ENCODE measurements at regions not wholly inside any gene's neighbourhood (a gene's known extent, or its start where the extent isn't known, plus 50 kb on each side); places are given as distances from the start of the nearest gene placed in this dataset.

- Histone ChIP-seq H3K4me1 (ENCODE audit: insufficient read depth) (no peaks in the 10 kb centered on the region), H3K4me2 (no peak overlapping the region), H4K20me1 (ENCODE audit: insufficient read depth, poor library complexity, severe bottlenecking) (no peaks in the 10 kb centered on the region), H2AFZ (no peak overlapping the region), H3K27me3 (no peaks in the 10 kb centered on the region), H3K36me3 (replicated peaks; ENCODE audit: insufficient read depth, low read depth) (no peaks in the 10 kb centered on the region), H3K9me3 (ENCODE audit: low read depth) (no peaks in the 10 kb centered on the region), H3K79me2 (no peaks in the 10 kb centered on the region), H3K4me3 (no peak overlapping the region), H3K27ac (no peak overlapping the region), H3K9me2 (replicated peaks; ENCODE audit: insufficient read depth) (no peaks in the 10 kb centered on the region)
- TF ChIP-seq EZH2 (IDR thresholded peaks at IDR 0.05; ENCODE audit: borderline replicate concordance) = no peak
- no peak for TF ChIP-seq CTCF (IDR thresholded peaks at IDR 0.05; ENCODE audit: poor library complexity)
- no peak for TF ChIP-seq EZH2phosphoT487 (IDR thresholded peaks at IDR 0.05; ENCODE audit: low read depth, severe bottlenecking, unreplicated experiment)
- 97% methylated on average over 9 of the region's 9 CpGs for WGBS (ENCODE audit: low lambda C conversion rate, missing lambda C conversion rate)
- DNase-seq (ENCODE audit: low spot score) = no peak
Measured at GRCh38 chr2:240310645-240311044, 124.8 kb upstream of the GPC1 start.

GRCh38 chr2:240311821-240312220 lies 123.6 kb upstream of the GPC1 start:
- H3K27me3 ChIP-seq = no peaks in the 10 kb centered on the region
- no peaks in the 10 kb centered on the region for H3K79me2 ChIP-seq
- H3K9me2 ChIP-seq (replicated peaks; ENCODE audit: insufficient read depth) = no peaks in the 10 kb centered on the region
- no peaks in the 10 kb centered on the region for H3K4me1 ChIP-seq (ENCODE audit: insufficient read depth)
- DNase-seq (ENCODE audit: low spot score) = no peak
- H4K20me1 ChIP-seq (ENCODE audit: insufficient read depth, poor library complexity, severe bottlenecking) = no peaks in the 10 kb centered on the region
- no peak overlapping the region for H3K27ac ChIP-seq
- H3K4me3 ChIP-seq = no peak overlapping the region
- no peak overlapping the region for H2AFZ ChIP-seq
- no peaks in the 10 kb centered on the region for H3K9me3 ChIP-seq (ENCODE audit: low read depth)
- no peak overlapping the region for H3K4me2 ChIP-seq
- TF ChIP-seq EZH2phosphoT487 (IDR thresholded peaks at IDR 0.05; ENCODE audit: low read depth, severe bottlenecking, unreplicated experiment) = no peak
- TF ChIP-seq EZH2 (IDR thresholded peaks at IDR 0.05; ENCODE audit: borderline replicate concordance) = no peak
- TF ChIP-seq CTCF (IDR thresholded peaks at IDR 0.05; ENCODE audit: poor library complexity) = no peak
- WGBS (ENCODE audit: low lambda C conversion rate, missing lambda C conversion rate) = 88% methylated on average over 6 of the region's 6 CpGs
- H3K36me3 ChIP-seq (replicated peaks; ENCODE audit: insufficient read depth, low read depth) = no peaks in the 10 kb centered on the region

- no peaks in the 10 kb centered on the region for H3K27me3 ChIP-seq
- H3K79me2 ChIP-seq = no peaks in the 10 kb centered on the region
- H3K9me3 ChIP-seq (ENCODE audit: low read depth) = no peaks in the 10 kb centered on the region
- H3K36me3 ChIP-seq (replicated peaks; ENCODE audit: insufficient read depth, low read depth) = no peaks in the 10 kb centered on the region
- H3K27ac ChIP-seq = no peak overlapping the region
- WGBS (ENCODE audit: low lambda C conversion rate, missing lambda C conversion rate) = 80% methylated on average over 10 of the region's 11 CpGs
- H3K4me2 ChIP-seq = no peak overlapping the region
- H3K4me3 ChIP-seq = no peak overlapping the region
- H4K20me1 ChIP-seq (ENCODE audit: insufficient read depth, poor library complexity, severe bottlenecking) = no peaks in the 10 kb centered on the region
- no peak overlapping the region for H2AFZ ChIP-seq
- no peaks in the 10 kb centered on the region for H3K9me2 ChIP-seq (replicated peaks; ENCODE audit: insufficient read depth)
- peaks cover 6% of the 10 kb centered on the region for H3K4me1 ChIP-seq (ENCODE audit: insufficient read depth)
- TF ChIP-seq CTCF (IDR thresholded peaks at IDR 0.05; ENCODE audit: poor library complexity) (no peak), EZH2 (IDR thresholded peaks at IDR 0.05; ENCODE audit: borderline replicate concordance) (no peak), EZH2phosphoT487 (IDR thresholded peaks at IDR 0.05; ENCODE audit: low read depth, severe bottlenecking, unreplicated experiment) (no peak)
- DNase-seq (ENCODE audit: low spot score) = no peak
Measured at GRCh38 chr2:240319221-240319854, 116.1 kb upstream of the GPC1 start.
